Left lung (tissue), 4 donors: ENCODE measurements at regions not wholly inside any gene's neighbourhood (a gene's known extent, or its start where the extent isn't known, plus 50 kb on each side); places are given as distances from the start of the nearest gene placed in this dataset.
A peak's percentile ranks its signal among the peaks of the same experiment; 100 is the strongest.
"Not testable (repeated sequence)": the region's sequence is repeated elsewhere in the genome, so short reads cannot be mapped to it uniquely, and the experiment has no call there.

ENCODE experiments used
- ATAC-seq: fragments of 200-7000 bp; cut with Tn5 transposase; one replicate; pipeline ENCODE4 v1.9.1; 2020; ENCODE audit warnings: moderate library complexity
- DNase-seq, 4 donors: peaks; one replicate each; pipeline ENCODE4 v3.0.0-alpha.2; 2013 to 2020
- H3K27ac ChIP-seq, 2 donors: fragments of 200-600 bp; sonication (generic) in 1 of 2; one replicate each; pipeline versions ENCODE4 v1.5.0 to v1.8.0; 2020 to 2021
- H3K27me3 ChIP-seq, 2 donors: fragments of 200-600 bp; sonication (generic) in 1 of 2; one replicate each; pipeline versions ENCODE4 v1.5.0 to v1.8.0; 2020 to 2021
- H3K36me3 ChIP-seq, 2 donors: fragments of 200-600 bp; sonication (generic) in 1 of 2; one replicate each; pipeline versions ENCODE4 v1.5.0 to v1.8.0; 2020 to 2021
- H3K4me1 ChIP-seq, 2 donors: fragments of 200-600 bp; one replicate each; pipeline ENCODE4 v1.8.0; 2021
- H3K4me3 ChIP-seq, 2 donors: fragments of 200-600 bp; sonication (generic) in 1 of 2; one replicate each; pipeline versions ENCODE4 v1.5.0 to v1.8.0; 2020 to 2021; ENCODE audit warnings: mild to moderate bottlenecking in 1 of 2
- H3K9me3 ChIP-seq, 2 donors: fragments of 200-600 bp; sonication (generic) in 1 of 2; one replicate each; pipeline versions ENCODE4 v1.5.0 to v1.8.0; 2020 to 2021
- intact Hi-C, 2 donors: fragments of 100-400 bp; cut with DNase I; formaldehyde crosslinking; loops; one replicate each; pipeline versions ENCODE4 v1.11.2 to v1.14.2; 2022
- TF ChIP-seq, protein P1 (sequence below), 2 donors: fragments of 200-600 bp; sonication (generic) in 1 of 2; IDR thresholded peaks; one replicate each; pipeline versions ENCODE4 v1.5.0 to v1.8.0; 2021; ENCODE audit warnings: antibody characterized with exemption in 2 of 2
- donor health status: DM: no; HTN: yes; CAD: no.
- donor health status: DM: no; HTN: no; CAD: no.

DNA sequence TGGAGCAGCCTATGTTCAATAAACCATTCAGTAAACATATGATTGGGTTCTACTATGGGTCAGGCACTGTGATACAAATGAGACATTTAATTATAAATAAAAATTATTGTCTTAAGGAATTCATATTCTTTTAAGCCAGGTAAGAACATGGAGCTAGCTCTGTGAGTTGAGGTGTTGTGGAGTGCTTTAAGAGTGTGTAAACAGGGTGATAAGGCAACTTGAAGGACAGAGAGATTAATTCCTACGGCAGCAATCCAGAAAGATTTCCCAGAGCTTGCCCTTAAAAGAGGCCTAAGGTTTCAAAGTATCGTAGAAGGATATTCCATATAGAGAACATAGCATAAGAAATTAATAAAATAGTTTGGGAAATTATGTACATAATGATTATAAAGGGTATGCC, 126.4 kb upstream of the FAT3 start:
- Histone ChIP-seq H3K36me3 (no peaks in the 10 kb centered on the region), H3K4me3 (no peak overlapping the region), H3K4me1 (no peaks in the 10 kb centered on the region), H3K27ac (no peak overlapping the region), H3K27me3 (no peaks in the 10 kb centered on the region), H3K9me3 (no peaks in the 10 kb centered on the region)
- DNase-seq = peak in 1 of 4 donors; percentile 12
- ATAC-seq = peak; percentile 90
- TF ChIP-seq, protein P1, sequence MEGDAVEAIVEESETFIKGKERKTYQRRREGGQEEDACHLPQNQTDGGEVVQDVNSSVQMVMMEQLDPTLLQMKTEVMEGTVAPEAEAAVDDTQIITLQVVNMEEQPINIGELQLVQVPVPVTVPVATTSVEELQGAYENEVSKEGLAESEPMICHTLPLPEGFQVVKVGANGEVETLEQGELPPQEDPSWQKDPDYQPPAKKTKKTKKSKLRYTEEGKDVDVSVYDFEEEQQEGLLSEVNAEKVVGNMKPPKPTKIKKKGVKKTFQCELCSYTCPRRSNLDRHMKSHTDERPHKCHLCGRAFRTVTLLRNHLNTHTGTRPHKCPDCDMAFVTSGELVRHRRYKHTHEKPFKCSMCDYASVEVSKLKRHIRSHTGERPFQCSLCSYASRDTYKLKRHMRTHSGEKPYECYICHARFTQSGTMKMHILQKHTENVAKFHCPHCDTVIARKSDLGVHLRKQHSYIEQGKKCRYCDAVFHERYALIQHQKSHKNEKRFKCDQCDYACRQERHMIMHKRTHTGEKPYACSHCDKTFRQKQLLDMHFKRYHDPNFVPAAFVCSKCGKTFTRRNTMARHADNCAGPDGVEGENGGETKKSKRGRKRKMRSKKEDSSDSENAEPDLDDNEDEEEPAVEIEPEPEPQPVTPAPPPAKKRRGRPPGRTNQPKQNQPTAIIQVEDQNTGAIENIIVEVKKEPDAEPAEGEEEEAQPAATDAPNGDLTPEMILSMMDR (IDR thresholded peaks at IDR 0.05) = no peak
- intact Hi-C loops = no loop called here

DNA sequence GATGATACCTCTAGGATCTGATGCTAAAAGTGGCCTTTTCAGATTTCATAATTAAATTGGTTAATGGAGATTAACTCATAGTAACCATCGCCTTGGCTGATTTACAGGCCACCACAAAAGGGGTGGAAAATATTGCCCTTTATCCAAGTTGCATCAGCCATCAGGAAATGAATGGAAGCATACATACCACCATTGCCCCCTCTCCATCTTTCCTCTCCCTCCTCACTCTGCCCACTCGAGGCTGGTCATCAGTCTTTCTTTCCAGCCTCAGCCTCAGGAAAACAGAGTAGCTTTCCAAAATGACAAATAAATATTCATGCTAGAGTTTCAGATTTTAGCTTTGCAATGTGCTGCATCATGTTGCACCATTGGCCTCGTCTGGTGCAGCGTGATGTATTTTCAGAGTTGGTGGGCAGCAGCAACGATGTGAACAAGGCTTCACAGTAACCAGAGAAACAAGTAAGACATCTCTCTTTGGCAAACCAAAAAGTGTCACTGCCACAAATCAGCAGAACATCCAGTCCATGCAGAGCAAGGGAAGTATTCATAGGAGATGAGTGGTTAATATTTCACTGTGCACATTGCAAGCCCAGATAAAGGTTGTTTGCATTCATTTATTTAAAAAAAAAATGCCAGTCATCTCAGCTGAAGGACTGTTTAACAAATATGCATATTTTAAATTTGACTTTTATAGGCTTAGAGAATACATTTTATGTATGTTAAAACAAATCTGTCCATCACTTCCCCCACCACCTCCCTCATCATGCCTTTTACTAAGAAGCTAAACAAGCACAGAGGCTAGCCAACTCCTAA, 136.7 kb upstream of the FAT3 start:
- Histone ChIP-seq H3K27me3 (no peaks in the 10 kb centered on the region), H3K4me3 (no peak overlapping the region), H3K36me3 (no peaks in the 10 kb centered on the region), H3K4me1 (no peaks in the 10 kb centered on the region), H3K27ac (no peak overlapping the region), H3K9me3 (peaks cover 0 to 12% of the 10 kb centered on the region in 2 donors)
- DNase-seq (no peak), ATAC-seq (no peak)
- TF ChIP-seq, protein P1 (IDR thresholded peaks at IDR 0.05) = no peak
- intact Hi-C loops = no loop called here

DNA sequence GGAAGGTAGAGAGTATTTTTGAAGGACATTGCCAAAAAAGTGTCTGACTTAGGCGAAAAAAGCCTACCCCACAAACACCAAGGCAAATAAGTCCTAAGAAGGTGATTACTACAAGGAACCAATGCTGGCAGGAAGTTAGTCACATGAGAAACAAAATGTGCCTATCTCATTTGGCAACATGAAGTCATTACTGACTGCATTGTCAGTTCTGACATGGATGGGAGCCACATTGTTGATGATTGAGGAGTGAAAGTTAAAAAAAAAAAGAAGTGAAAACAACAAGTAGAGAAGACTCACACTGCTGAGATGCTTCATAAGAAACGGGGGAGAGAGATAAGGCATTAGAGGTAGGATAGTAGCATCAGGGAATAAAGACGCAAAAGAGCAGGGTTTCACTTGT, 141.5 kb upstream of the FAT3 start:
- Histone ChIP-seq H3K4me3 (no peak overlapping the region), H3K27me3 (no peaks in the 10 kb centered on the region), H3K36me3 (no peaks in the 10 kb centered on the region), H3K27ac (no peak overlapping the region), H3K4me1 (no peaks in the 10 kb centered on the region), H3K9me3 (peaks cover 0 to 4% of the 10 kb centered on the region in 2 donors)
- TF ChIP-seq, protein P1 (IDR thresholded peaks at IDR 0.05) = no peak
- DNase-seq = no peak
- intact Hi-C loops = no loop called here
- ATAC-seq = no peak

DNA sequence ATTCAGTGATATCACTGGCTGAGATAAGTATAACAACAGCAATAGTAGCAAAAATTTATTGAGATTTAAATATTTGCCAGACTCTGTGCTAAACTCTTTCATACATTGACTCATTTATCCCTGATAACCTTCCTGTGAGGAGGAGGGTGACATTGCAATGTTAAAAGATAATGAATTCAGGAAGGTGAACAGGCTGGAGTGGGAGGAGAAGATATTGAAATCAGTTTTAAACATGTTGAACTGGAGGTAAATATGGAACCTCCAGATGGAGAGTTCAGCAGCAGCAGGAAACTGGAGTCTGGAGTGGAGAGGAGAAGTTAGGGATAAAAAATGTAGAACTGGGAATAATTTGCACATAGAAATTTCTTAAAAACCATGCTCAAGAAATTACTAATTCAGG, 142.0 kb upstream of the FAT3 start:
- TF ChIP-seq, protein P1 (IDR thresholded peaks at IDR 0.05) = no peak
- Histone ChIP-seq H3K36me3 (no peaks in the 10 kb centered on the region), H3K27ac (no peak overlapping the region), H3K4me1 (no peaks in the 10 kb centered on the region), H3K27me3 (no peaks in the 10 kb centered on the region), H3K4me3 (no peak overlapping the region), H3K9me3 (peaks cover 0 to 4% of the 10 kb centered on the region in 2 donors)
- ATAC-seq (no peak), DNase-seq (no peak)
- intact Hi-C loops = no loop called here

DNA sequence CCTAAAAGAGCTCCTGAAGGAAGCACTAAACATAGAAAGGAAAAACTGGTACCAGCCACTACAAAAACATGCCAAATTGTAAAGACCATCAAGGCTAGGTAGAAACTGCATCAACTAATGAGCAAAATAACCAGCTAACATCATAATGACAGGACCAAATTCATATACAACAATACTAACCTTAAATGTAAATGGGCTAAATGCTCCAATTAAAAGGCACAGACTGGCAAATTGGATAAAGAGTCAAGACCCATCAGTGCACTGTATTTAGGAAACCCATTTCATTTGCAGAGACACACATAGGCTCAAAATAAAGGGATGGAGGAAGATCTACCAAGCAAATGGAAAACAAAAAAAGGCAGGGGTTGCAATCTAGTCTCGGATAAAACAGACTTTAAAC, 150.1 kb upstream of the FAT3 start:
- H3K27me3 ChIP-seq, H3K36me3 ChIP-seq, H3K27ac ChIP-seq, DNase-seq, ATAC-seq, H3K4me1 ChIP-seq, H3K4me3 ChIP-seq, intact Hi-C loops: not testable (repeated sequence)
- peaks cover 0 to 21% of the 10 kb centered on the region in 2 donors for H3K9me3 ChIP-seq

DNA sequence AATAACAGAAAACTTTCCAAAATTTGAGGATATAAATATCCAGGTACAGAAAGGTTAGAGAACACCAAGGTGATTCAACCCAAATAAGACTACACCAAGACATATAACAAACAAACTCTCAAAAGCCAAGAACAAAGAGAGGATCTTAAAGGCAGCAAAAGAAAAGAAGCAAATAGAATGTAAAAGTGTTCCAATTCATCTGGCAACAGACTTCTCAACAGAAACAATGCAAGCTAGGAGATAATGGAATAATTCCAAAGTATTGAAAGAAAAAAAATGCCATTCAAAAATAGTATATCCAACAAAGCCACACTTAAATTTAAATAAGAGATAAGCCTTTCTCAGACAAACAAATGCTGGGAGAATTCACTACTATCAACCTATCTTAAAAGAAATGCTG, 153.0 kb upstream of the FAT3 start:
- ATAC-seq = no peak
- H3K4me3 ChIP-seq = no peak overlapping the region
- intact Hi-C loops = no loop called here
- H3K27me3 ChIP-seq = no peaks in the 10 kb centered on the region
- no peak for DNase-seq
- no peaks in the 10 kb centered on the region for H3K36me3 ChIP-seq
- H3K4me1 ChIP-seq = no peaks in the 10 kb centered on the region
- TF ChIP-seq, protein P1 (IDR thresholded peaks at IDR 0.05) = no peak
- peaks cover 0 to 19% of the 10 kb centered on the region in 2 donors for H3K9me3 ChIP-seq
- H3K27ac ChIP-seq = no peak overlapping the region
